Osteocyte (in vitro differentiated cells): ENCODE measurements at regions not wholly inside any gene's neighbourhood (a gene's known extent, or its start where the extent isn't known, plus 50 kb on each side); places are given as distances from the start of the nearest gene placed in this dataset.

Source experiments
- DNase-seq: peaks from one replicate; pipeline ENCODE4 v3.0.0; 2021; ENCODE audit warnings: mixed read lengths; ENCODE audit not compliant: unreplicated experiment; ENCODE audit errors: extremely low spot score
- H3K27ac Mint-ChIP-seq: one replicate; pipeline ENCODE4 v1.8.0; 2021; ENCODE audit warnings: mild to moderate bottlenecking, mixed read lengths; ENCODE audit not compliant: unreplicated experiment
- H3K27me3 Mint-ChIP-seq: one replicate; pipeline ENCODE4 v1.8.0; 2021; ENCODE audit warnings: mixed read lengths; ENCODE audit not compliant: unreplicated experiment
- H3K36me3 Mint-ChIP-seq: one replicate; pipeline ENCODE4 v1.8.0; 2021; ENCODE audit warnings: mixed read lengths; ENCODE audit not compliant: unreplicated experiment
- H3K4me1 Mint-ChIP-seq: one replicate; pipeline ENCODE4 v1.8.0; 2021; ENCODE audit warnings: mixed read lengths; ENCODE audit not compliant: unreplicated experiment
- H3K4me3 Mint-ChIP-seq: one replicate; pipeline ENCODE4 v1.8.0; 2021; ENCODE audit warnings: mild to moderate bottlenecking, moderate library complexity, mixed read lengths; ENCODE audit not compliant: unreplicated experiment
- H3K9me3 Mint-ChIP-seq: one replicate; pipeline ENCODE4 v1.8.0; 2021; ENCODE audit warnings: mixed read lengths; ENCODE audit not compliant: unreplicated experiment
- TF ChIP-seq, protein P1 (sequence below): fragments of 200-600 bp; sonication (generic); IDR thresholded peaks from 2 replicates; pipeline ENCODE4 v1.5.0; 2021; ENCODE audit warnings: antibody characterized with exemption, mild to moderate bottlenecking, moderate library complexity

DNA sequence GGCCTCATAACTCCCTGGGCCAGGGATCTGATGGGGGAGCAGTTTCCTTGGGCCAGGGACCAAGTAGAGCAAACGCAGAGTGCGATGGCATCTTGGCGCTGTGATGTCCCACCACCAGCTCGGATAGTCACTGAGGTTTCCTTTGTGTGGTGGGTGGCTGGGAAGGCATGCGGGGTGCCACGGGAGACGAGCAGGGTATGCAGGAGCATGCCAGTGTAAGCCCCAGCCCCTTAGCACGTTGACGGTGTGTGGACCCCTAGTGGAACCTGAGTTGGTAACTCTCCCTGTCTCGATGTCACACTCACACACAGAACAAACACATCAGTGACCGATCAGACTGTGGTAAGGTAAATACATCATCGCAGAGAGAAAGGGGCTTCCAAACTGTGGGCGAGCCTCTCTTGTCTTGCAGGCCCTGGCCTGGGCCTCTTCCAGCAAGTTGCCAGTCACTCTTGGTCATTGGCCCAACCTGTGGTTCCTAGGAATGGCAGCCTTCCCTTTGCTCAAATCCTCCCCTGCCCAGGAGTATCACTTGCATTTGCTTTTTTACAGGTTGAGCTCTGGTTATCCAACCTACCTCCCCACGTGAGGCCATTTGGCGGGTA is 231.6 kb upstream of the GPR26 start:
- Mint-ChIP-seq H3K9me3 (peaks cover 8% of the 10 kb centered on the region), H3K36me3 (no peaks in the 10 kb centered on the region)

DNA sequence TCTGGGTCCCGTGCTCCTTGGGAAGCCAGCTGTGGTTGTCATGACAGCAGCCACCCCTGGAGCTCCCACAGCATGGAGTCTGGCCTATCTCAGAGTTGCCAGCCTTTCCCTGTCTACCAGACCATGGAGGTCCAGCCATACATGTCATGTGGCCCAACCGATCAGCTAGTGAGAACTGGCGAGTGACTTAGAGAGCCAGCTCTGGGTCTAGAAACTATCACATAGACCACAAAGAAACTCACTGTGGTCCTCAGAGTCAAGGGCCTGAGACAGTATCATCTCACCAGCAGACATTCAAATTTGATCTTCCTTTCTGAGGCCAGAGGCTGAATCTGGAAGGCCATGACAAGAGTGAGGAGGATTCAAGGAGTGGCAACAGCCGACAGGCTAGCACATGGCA is 223.3 kb upstream of the GPR26 start:
- no peaks in the 10 kb centered on the region for H3K27me3 Mint-ChIP-seq
- TF ChIP-seq, protein P1, sequence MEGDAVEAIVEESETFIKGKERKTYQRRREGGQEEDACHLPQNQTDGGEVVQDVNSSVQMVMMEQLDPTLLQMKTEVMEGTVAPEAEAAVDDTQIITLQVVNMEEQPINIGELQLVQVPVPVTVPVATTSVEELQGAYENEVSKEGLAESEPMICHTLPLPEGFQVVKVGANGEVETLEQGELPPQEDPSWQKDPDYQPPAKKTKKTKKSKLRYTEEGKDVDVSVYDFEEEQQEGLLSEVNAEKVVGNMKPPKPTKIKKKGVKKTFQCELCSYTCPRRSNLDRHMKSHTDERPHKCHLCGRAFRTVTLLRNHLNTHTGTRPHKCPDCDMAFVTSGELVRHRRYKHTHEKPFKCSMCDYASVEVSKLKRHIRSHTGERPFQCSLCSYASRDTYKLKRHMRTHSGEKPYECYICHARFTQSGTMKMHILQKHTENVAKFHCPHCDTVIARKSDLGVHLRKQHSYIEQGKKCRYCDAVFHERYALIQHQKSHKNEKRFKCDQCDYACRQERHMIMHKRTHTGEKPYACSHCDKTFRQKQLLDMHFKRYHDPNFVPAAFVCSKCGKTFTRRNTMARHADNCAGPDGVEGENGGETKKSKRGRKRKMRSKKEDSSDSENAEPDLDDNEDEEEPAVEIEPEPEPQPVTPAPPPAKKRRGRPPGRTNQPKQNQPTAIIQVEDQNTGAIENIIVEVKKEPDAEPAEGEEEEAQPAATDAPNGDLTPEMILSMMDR: no peak
- no peaks in the 10 kb centered on the region for H3K9me3 Mint-ChIP-seq
- DNase-seq: no peak
- no peak overlapping the region for H3K27ac Mint-ChIP-seq
- no peaks in the 10 kb centered on the region for H3K36me3 Mint-ChIP-seq
- no peak overlapping the region for H3K4me3 Mint-ChIP-seq
- H3K4me1 Mint-ChIP-seq: no peaks in the 10 kb centered on the region

More for the DNA sequence above, 231.6 kb upstream of the GPR26 start:
- no peak overlapping the region for H3K27ac Mint-ChIP-seq
- no peak overlapping the region for H3K4me3 Mint-ChIP-seq
- TF ChIP-seq, protein P1: no peak
- no peaks in the 10 kb centered on the region for H3K27me3 Mint-ChIP-seq
- H3K4me1 Mint-ChIP-seq: no peaks in the 10 kb centered on the region
- no peak for DNase-seq

DNA sequence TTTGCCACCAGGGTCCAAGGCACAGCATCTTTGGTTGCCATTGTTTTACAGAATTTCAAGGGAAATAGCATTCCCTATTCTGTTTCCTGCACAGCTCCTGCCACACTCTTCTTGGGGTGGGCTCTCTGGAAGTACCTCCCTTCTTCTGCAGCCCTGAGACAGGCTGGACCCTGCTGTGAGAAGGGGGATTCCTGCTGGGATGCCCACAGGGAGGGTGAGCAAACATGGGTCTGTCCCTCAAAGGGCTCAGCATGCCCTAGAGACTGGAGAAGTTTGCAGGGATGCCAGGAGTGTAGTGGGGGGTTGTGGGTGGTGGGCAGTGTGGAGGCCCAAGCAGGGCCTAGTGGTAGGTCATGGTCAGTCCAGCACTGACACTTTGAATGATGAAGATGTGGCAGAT is 222.2 kb upstream of the GPR26 start:
- Mint-ChIP-seq H3K27ac (no peak overlapping the region), H3K4me1 (no peaks in the 10 kb centered on the region), H3K9me3 (no peaks in the 10 kb centered on the region), H3K36me3 (no peaks in the 10 kb centered on the region), H3K4me3 (no peak overlapping the region), H3K27me3 (no peaks in the 10 kb centered on the region)
- TF ChIP-seq, protein P1: no peak
- no peak for DNase-seq

DNA sequence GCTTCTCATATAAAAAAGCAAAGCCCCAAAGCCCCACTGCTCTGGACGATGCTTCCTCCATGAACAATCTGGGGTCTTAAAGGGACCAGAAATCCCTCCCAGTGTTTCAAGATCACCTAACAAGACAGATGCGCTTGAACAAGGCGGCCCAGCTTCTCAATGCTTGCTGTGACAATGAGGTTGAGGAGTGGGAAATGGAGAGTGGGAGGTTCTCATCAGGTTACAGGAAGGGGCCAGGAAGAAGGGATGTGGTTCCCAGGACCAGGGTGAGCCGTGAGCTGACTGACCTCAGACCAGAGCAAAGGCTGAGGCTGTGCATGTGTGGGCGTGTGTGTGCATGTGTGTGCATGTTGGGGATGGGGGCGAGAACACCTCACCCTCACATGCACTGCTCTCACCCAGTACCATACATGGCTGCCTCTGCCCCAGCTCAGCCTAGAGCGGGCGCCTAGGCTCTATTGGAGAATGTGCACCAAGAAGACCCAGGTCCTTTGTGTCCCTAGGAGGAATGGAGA is 220.8 kb upstream of the GPR26 start:
- Mint-ChIP-seq H3K9me3 (no peaks in the 10 kb centered on the region), H3K4me1 (no peaks in the 10 kb centered on the region), H3K4me3 (no peak overlapping the region), H3K36me3 (no peaks in the 10 kb centered on the region), H3K27me3 (no peaks in the 10 kb centered on the region), H3K27ac (no peak overlapping the region)
- TF ChIP-seq, protein P1: no peak
- no peak for DNase-seq

DNA sequence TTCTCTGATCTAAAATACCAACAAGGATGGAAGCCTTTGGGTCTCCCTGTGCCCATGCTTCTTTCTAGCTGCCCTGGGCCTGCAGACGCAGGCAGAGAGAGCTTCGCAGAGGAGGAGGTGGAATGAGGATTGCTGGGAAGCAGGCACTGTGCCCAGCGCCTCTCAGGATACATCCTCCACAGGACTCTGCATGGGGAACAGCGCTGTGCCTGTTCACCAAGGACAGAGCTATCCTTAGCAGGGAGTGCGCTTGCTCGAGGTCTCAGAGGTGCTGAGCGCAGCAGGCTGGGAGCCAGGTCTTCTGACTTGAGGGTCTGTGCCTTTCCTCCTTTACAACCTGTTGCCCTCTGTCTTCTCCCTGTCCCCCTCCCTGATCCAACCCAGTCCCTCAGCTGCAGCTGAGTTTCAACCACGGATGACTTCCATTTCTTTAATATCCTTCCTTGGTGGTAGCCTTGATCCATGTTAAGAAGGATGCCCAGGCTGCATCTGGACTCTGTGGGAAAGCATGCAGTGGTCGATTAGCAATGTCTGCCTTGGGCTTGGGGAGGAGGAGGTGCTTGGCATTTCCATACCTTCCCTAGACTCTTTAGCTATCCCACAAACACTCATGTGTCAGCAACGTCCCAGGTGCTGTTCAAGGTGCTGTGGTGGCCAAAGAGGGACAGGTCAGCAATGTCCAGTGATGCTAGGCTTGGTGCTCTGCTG is 219.6 kb upstream of the GPR26 start:
- Mint-ChIP-seq H3K27ac (no peak overlapping the region), H3K27me3 (no peaks in the 10 kb centered on the region), H3K4me3 (no peak overlapping the region), H3K36me3 (no peaks in the 10 kb centered on the region), H3K9me3 (no peaks in the 10 kb centered on the region), H3K4me1 (no peaks in the 10 kb centered on the region)
- DNase-seq: no peak
- TF ChIP-seq, protein P1: no peak
